Right renal pelvis (tissue), 4 donors: ENCODE measurements at regions not wholly inside any gene's neighbourhood (a gene's known extent, or its start where the extent isn't known, plus 50 kb on each side); places are given as distances from the start of the nearest gene placed in this dataset.
A peak's percentile ranks its signal among the peaks of the same experiment; 100 is the strongest.
"Not testable (repeated sequence)": the region's sequence is repeated elsewhere in the genome, so short reads cannot be mapped to it uniquely, and the experiment has no call there.

Source experiments
- DNase-seq, 4 donors: peaks; one replicate each; pipeline ENCODE4 v3.0.0-alpha.2; 2013; ENCODE audit warnings: low read depth in 4 of 4, low spot score in 3 of 4, missing footprints in 1 of 4

DNA sequence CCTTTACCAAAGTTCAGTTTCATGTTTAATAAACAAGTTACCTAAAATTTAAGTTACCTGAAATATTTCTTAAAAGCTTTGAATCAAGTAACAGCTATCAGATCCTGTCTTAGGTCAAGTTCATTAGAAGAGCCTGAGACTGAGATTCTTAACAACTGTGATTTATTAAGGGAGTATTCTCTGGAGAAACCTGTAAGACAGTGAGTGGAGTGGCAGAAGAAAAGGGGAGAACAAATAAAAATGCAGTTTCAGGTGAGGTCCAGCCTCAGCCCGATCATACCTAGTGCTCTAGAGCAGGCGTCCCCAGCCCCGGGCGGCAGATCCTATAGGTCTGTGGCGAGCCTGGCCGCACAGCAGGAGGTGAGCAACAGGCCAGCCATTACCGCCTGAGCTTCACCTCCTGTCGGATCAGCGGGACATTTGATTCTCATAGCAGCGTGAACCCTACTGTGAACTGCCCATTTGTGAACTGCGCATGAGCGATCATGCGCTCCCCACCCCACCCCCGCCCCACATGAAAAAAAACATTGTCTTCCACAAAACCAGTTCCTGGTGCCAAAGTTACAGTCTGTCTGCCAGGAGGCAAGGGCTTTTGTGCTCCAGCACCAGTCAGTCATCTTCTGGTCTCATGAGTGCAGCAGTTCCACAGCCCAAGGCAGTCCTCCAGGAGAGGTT, 59.2 kb upstream of the ADGRB3 start:
- peak; percentile 13 to 59 (median 41) for DNase-seq

GRCh38 chr6:68572975-68573374, 62.1 kb upstream of the ADGRB3 start:
- DNase-seq, result no peak

DNA sequence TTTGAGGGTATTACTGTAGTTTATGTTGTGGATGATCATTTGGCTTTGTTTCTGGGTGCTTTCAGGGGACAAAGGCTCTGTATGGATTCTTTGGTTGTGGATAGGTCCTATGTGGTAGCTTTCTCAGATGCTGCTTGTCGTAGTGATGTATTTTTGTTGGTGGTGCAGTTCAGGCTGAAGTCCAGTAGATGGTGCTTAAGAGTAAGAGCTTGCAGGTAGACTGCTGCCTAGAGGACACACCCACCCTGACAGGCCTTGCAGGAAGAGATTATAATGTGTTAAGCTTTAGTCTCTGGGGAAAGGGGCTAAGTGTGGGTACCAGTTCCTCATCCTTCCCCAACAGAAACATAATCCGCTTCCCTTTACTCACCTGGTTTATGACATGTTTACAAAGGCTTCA, 62.6 kb upstream of the ADGRB3 start:
- no peak for DNase-seq

GRCh38 chr6:68559716-68560115, 75.4 kb upstream of the ADGRB3 start:
- DNase-seq, result no peak

DNA sequence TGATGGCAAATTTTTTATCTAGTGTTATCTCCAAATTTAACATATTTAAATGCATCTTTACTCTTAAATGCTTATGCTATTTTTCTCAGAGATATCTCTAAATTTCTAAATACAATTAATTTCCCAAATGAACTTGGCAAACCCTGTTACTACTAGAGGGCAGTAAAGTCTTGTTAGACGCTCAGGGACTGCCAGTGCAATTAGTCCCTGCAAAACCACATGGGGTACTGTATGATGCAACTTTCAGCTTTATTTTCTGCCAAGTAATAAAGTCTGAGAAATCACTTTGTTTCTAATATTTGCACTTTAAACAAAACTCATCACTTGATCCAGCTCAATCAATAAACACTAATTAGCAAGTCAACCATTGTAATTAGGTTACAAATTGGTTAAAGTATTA, 76.0 kb upstream of the ADGRB3 start:
- no peak for DNase-seq

- DNase-seq, result no peak
Measured at GRCh38 chr6:68546620-68547019, 88.5 kb upstream of the ADGRB3 start.

DNA sequence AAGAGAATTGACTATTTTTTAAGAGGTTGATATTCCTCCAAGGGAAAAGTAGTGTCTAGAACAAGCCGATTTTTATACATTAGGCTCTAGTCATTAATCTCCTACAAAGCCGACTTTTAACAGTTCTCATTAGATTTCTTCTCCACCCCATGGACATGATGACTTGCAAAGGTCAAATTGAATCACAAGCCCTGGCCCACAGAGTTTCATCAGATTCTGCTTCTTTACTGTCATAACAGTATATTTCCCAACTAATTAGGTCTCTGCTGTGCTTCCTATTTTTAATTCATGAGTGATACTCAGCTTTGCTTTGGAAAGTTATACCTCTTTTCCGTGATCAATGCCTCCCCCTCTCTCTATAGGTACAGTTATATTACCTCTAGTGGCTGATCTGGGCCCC, 90.6 kb upstream of the ADGRB3 start:
- no peak for DNase-seq

GRCh38 chr6:68533339-68533795, 101.7 kb upstream of the ADGRB3 start:
- DNase-seq, result no peak

GRCh38 chr6:68527691-68528090, 107.4 kb upstream of the ADGRB3 start:
- no peak for DNase-seq

GRCh38 chr6:68506911-68507310, 128.2 kb upstream of the ADGRB3 start:
- no peak for DNase-seq

DNA sequence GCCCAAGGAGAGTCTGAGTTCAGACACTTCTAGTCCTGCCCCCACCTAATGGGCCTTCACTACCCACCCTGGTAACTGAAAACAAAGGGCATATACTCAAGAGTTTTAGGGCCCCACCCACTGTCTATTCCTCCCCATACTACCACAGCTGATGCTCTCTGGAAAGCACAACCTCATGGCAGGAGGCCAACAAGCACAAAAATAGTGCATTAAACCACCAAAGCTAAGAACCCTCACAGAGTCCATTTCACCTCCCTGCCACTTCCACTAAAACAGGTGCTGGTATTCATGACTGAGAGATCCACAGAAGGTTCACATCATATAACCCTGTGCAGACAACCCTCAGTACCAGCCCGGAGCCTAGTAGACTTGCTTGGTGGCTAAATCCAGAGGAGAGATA, 132.1 kb upstream of the ADGRB3 start:
- no peak for DNase-seq

GRCh38 chr6:68497927-68498326, 137.2 kb upstream of the ADGRB3 start:
- DNase-seq, result no peak

DNA sequence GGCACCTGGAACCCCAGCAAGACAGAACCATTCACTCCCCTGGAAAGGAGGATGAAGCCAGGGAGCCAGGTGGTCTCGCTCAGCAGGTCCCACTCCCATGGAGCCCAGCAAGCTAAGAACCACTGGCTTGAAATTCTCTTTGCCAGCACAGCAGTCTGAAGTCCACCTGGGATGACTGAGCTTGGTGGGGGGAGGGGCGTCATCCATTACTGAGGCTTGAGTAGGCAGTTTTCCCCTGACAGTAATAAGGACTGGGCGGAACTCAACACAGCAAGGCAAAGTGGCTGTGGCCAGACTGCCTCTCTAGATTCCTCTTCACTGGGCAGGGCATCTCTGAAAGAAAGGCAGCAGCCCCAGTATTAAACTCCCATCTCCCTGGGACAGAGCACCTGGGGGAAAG, 140.2 kb upstream of the ADGRB3 start:
- DNase-seq, result not testable (repeated sequence)

- no peak for DNase-seq
Measured at GRCh38 chr6:68476611-68477010, 158.5 kb upstream of the ADGRB3 start.

GRCh38 chr6:68473433-68474210, 161.5 kb upstream of the ADGRB3 start:
- peak in 3 of 4 donors; percentile 3 to 23 (median 6) for DNase-seq

- no peak for DNase-seq
Measured at GRCh38 chr6:68468244-68468884, 166.7 kb upstream of the ADGRB3 start.

DNA sequence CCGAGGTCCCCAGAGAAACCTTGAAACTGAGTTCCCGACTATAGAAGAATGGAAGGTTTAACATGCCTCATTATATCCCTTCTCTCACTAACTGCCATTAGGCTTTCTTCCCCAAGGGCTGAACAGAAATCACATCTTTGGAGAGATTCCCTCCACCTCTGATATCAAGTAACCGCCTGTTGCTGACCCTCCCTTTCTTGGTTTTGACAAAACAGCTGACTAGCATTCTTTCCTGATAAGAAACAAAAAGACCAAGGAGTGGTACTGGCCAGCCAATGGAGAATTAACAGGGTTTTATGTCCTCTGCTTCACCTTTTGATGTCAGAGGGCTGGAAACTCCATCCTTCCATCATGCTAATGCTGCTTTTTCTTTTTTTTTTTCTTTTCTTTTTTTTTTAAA, 176.6 kb upstream of the ADGRB3 start:
- DNase-seq, result no peak

DNA sequence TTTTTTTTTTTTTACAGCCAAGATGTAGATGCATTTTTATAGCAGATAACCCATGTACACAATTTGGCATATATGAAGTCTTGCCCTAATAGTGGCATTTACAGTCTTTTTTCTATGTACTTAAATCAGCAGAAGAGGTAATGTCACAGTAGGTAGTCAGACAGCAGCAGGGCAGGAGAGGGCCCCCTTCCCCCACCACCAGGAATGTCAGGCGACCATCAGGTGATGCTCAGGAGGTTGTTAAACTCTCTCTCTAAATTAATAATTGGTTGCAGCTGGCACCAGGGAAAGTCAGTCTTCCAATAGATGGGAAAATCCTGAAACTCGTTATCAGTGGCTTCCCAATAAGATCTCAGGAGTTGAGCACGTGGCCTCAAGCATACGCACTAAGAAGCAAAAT, 188.0 kb upstream of the ADGRB3 start:
- no peak for DNase-seq

DNA sequence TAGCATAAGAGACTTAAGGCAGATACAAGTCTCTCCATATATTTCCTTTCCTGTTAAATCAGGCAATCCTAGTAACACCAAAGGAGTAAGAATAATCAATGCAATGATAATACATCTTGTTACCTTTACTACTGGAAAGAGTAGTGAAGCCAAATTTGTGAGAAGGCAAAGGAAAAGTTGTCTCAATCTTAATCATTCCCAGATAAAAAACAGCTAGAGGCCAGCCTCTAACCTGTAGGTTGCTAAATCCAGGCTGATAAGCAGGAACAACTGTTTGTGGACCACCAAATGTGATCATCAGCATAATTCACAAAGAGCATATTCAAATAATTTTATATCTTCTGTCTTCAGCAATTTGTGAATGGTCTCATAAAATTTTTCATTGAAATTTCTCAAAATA, 189.2 kb upstream of the ADGRB3 start:
- DNase-seq, result no peak

GRCh38 chr6:68443704-68444103, 191.4 kb upstream of the ADGRB3 start:
- no peak for DNase-seq

- no peak for DNase-seq
Measured at GRCh38 chr6:68427630-68428029, 207.5 kb upstream of the ADGRB3 start.

GRCh38 chr6:68410021-68410420, 225.1 kb upstream of the ADGRB3 start:
- DNase-seq, result no peak
